Ovary (tissue), 7 donors: ENCODE measurements at regions not wholly inside any gene's neighbourhood (a gene's known extent, or its start where the extent isn't known, plus 50 kb on each side); places are given as distances from the start of the nearest gene placed in this dataset.

Experiments
- DNase-seq, 5 donors: peaks; one replicate each; pipeline ENCODE4 v3.0.0-alpha.2; 2019 to 2020
- H3K27ac ChIP-seq, 2 donors: fragments of 200-600 bp; one replicate each; pipeline versions ENCODE4 v1.5.1 to v1.8.0; 2019 to 2022
- H3K27me3 ChIP-seq: fragments of 200-600 bp; one replicate; pipeline ENCODE4 v1.8.0; 2022
- H3K36me3 ChIP-seq: fragments of 200-600 bp; sonication (generic); one replicate; pipeline ENCODE4 v1.5.1; 2019
- H3K4me1 ChIP-seq: one replicate; pipeline ENCODE4 v1.8.1; 2013; ENCODE audit warnings: mild to moderate bottlenecking, moderate library complexity; ENCODE audit not compliant: insufficient read depth
- H3K4me3 ChIP-seq: fragments of 200-600 bp; sonication (generic); one replicate; pipeline ENCODE4 v1.5.1; 2017
- H3K9me3 ChIP-seq, 2 donors: fragments of 200-600 bp in 1 of 2; sonication (generic) in 1 of 2; one replicate each; pipeline versions ENCODE4 v1.5.1 to v1.8.1; 2013 to 2019; ENCODE audit warnings: mild to moderate bottlenecking in 1 of 2, moderate library complexity in 1 of 2
- CTCF ChIP-seq, 3 donors: fragments of 450-650 bp in 2 of 3; fragments of 200-600 bp in 1 of 3; IDR thresholded peaks; one replicate each; pipeline versions ENCODE4 v1.5.1 to v1.8.0; 2016 to 2022; ENCODE audit warnings: antibody characterized with exemption in 3 of 3, mild to moderate bottlenecking in 1 of 3
- EP300 ChIP-seq: sonication (generic); formaldehyde crosslinking; IDR thresholded peaks from one replicate; pipeline ENCODE4 v1.6.1; 2017; ENCODE audit warnings: antibody characterized with exemption
- POLR2A ChIP-seq: fragments of 450-650 bp; IDR thresholded peaks from one replicate; pipeline ENCODE4 v1.6.1; 2017; ENCODE audit warnings: antibody characterized with exemption, mild to moderate bottlenecking, moderate library complexity
- WGBS, 3 donors: extraction: QIAGEN DNeasy Blood & Tissue Kit in 1 of 3; methylation state at CpG; one replicate each; pipeline versions ENCODE4 v1.1.5 to v1.1.7; 2013 to 2017; 5-methylcytosine and 5-hydroxymethylcytosine counted together
- intact Hi-C, 4 donors: fragments of 100-400 bp; cut with DNase I; formaldehyde crosslinking; loops; one replicate each; pipeline versions ENCODE4 v1.11.0 to v1.15.1; 2022 to 2023
- donor health status: DM: no; HTN: no; CAD: no; lungs with moderate emphysema.
- donor health status: DM: no; HTN: no; CAD: no.
- donor health status: Bipolar disorder and iron deficiency.
- donor health status: DM: no; HTN: no; CAD: no.
- donor health status: DM: yes; HTN: yes; CAD: no.

GRCh38 chr6:167492100-167492449 is 167.2 kb downstream of the TTLL2 start:
- no peak for TF ChIP-seq CTCF (IDR thresholded peaks at IDR 0.05)
- no peak for TF ChIP-seq POLR2A
- TF ChIP-seq EP300 = no peak
- Histone ChIP-seq H3K4me3 (no peak overlapping the region), H3K36me3 (no peaks in the 10 kb centered on the region), H3K9me3 (no peaks in the 10 kb centered on the region), H3K27ac (no peak overlapping the region), H3K4me1 (no peaks in the 10 kb centered on the region), H3K27me3 (no peaks in the 10 kb centered on the region)
- peak in 1 of 5 donors; percentile 48 for DNase-seq
- intact Hi-C loops = loop anchor here in 1 of 4 donors (5.0 kb wide), 1 partner anchor 60 kb away; no protein-coding TSS in a partner anchor
- WGBS, 3 donors = 51 to 58% (median 56%) methylated on average over 12 of the region's 12 CpGs

- H3K27me3 ChIP-seq = no peaks in the 10 kb centered on the region
- H3K4me1 ChIP-seq = no peaks in the 10 kb centered on the region
- H3K9me3 ChIP-seq = no peaks in the 10 kb centered on the region
- intact Hi-C loops = loop anchor here in 1 of 4 donors (5.0 kb wide), 1 partner anchor 59 kb away; no protein-coding TSS in a partner anchor
- no peak overlapping the region for H3K27ac ChIP-seq
- TF ChIP-seq CTCF (IDR thresholded peaks at IDR 0.05) (no peak), EP300 (no peak), POLR2A (no peak)
- no peak for DNase-seq
- no peak overlapping the region for H3K4me3 ChIP-seq
- H3K36me3 ChIP-seq = no peaks in the 10 kb centered on the region
- 89 to 96% (median 94%) methylated on average over 3 of the region's 3 CpGs for WGBS, 3 donors
Observed at GRCh38 chr6:167493310-167493709, 168.4 kb downstream of the TTLL2 start.

GRCh38 chr6:167493976-167494697 is 169.3 kb downstream of the TTLL2 start:
- Histone ChIP-seq H3K27ac (peak overlapping the region in 1 of 2 donors; percentile 4), H3K36me3 (no peaks in the 10 kb centered on the region), H3K4me3 (peak overlapping the region; percentile 0), H3K9me3 (no peaks in the 10 kb centered on the region), H3K27me3 (no peaks in the 10 kb centered on the region), H3K4me1 (no peaks in the 10 kb centered on the region)
- peak; percentile 71 to 93 (median 82) for DNase-seq
- TF ChIP-seq EP300 (no peak), CTCF (IDR thresholded peaks at IDR 0.05) (no peak), POLR2A (no peak)
- intact Hi-C loops = loop anchor here in 1 of 4 donors (5.0 kb wide), 1 partner anchor 58 kb away; no protein-coding TSS in a partner anchor
- WGBS, 3 donors = 21 to 34% (median 25%) methylated on average over 28 of the region's 28 CpGs

GRCh38 chr6:167494698-167495435 is 170.0 kb downstream of the TTLL2 start:
- H3K4me1 ChIP-seq = no peaks in the 10 kb centered on the region
- WGBS, 3 donors = 82 to 90% (median 89%) methylated on average over 22 to 23 of the region's 23 CpGs
- H3K27ac ChIP-seq = no peak overlapping the region
- no peak for DNase-seq
- H3K36me3 ChIP-seq = no peaks in the 10 kb centered on the region
- intact Hi-C loops = loop anchor here in 1 of 4 donors (5.0 kb wide), 1 partner anchor 57 kb away; no protein-coding TSS in a partner anchor
- no peak for TF ChIP-seq EP300
- no peak for TF ChIP-seq POLR2A
- no peak for TF ChIP-seq CTCF (IDR thresholded peaks at IDR 0.05)
- H3K4me3 ChIP-seq = peak overlapping the region; percentile 0
- no peaks in the 10 kb centered on the region for H3K9me3 ChIP-seq
- H3K27me3 ChIP-seq = no peaks in the 10 kb centered on the region
